Glutamatergic neuron (in vitro differentiated cells): ENCODE measurements at regions not wholly inside any gene's neighbourhood (a gene's known extent, or its start where the extent isn't known, plus 50 kb on each side); places are given as distances from the start of the nearest gene placed in this dataset.

Source experiments
- DNase-seq: peaks from one replicate; pipeline ENCODE4 v3.0.0; 2022
- H3K27ac Mint-ChIP-seq: one replicate; pipeline ENCODE4 v1.8.0; 2020; ENCODE audit warnings: mild to moderate bottlenecking, mixed read lengths, inconsistent platforms; ENCODE audit not compliant: unreplicated experiment
- H3K27me3 Mint-ChIP-seq: one replicate; pipeline ENCODE4 v1.8.0; 2020; ENCODE audit warnings: mild to moderate bottlenecking, moderate library complexity, mixed read lengths, inconsistent platforms; ENCODE audit not compliant: unreplicated experiment
- H3K36me3 Mint-ChIP-seq: one replicate; pipeline ENCODE4 v1.8.0; 2020; ENCODE audit warnings: mild to moderate bottlenecking, mixed read lengths, inconsistent platforms; ENCODE audit not compliant: unreplicated experiment
- H3K4me1 Mint-ChIP-seq: one replicate; pipeline ENCODE4 v1.8.0; 2020; ENCODE audit warnings: mild to moderate bottlenecking, low read depth, mixed read lengths, inconsistent platforms; ENCODE audit not compliant: unreplicated experiment
- H3K4me3 Mint-ChIP-seq: one replicate; pipeline ENCODE4 v1.8.0; 2020; ENCODE audit warnings: mild to moderate bottlenecking, mixed read lengths, inconsistent platforms; ENCODE audit not compliant: unreplicated experiment
- H3K9me3 Mint-ChIP-seq: one replicate; pipeline ENCODE4 v1.8.0; 2020; ENCODE audit warnings: mild to moderate bottlenecking, moderate library complexity, mixed read lengths, inconsistent platforms; ENCODE audit not compliant: unreplicated experiment
- TF ChIP-seq, protein P1 (sequence below): fragments of 200-600 bp; sonication (generic); IDR thresholded peaks from one replicate; pipeline ENCODE4 v1.5.0; 2021; ENCODE audit not compliant: partially characterized antibody, unreplicated experiment

DNA sequence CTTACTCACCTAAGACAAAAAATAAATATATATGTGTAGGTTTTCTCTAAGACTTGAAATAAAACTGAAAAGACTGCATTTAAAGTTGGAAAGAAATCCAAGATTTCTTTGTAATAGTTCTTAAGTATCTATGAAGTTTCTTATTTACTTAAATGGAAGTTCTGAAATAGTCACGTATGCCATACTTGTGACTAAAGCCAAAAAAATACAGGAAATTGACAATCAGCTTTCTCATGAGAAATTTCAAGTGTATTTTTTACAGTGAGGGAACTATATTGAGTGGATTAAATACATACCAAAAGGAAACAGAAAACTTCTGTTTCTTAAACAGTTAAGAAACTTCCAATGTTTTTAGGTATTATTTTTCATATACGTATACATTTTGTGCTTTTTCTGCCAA, 188.1 kb downstream of the DPY19L2 start:
- DNase-seq: no peak
- Mint-ChIP-seq H3K4me3 (no peak overlapping the region), H3K36me3 (no peaks in the 10 kb centered on the region), H3K9me3 (no peaks in the 10 kb centered on the region), H3K27me3 (no peaks in the 10 kb centered on the region), H3K27ac (no peak overlapping the region), H3K4me1 (no peaks in the 10 kb centered on the region)
- TF ChIP-seq, protein P1, sequence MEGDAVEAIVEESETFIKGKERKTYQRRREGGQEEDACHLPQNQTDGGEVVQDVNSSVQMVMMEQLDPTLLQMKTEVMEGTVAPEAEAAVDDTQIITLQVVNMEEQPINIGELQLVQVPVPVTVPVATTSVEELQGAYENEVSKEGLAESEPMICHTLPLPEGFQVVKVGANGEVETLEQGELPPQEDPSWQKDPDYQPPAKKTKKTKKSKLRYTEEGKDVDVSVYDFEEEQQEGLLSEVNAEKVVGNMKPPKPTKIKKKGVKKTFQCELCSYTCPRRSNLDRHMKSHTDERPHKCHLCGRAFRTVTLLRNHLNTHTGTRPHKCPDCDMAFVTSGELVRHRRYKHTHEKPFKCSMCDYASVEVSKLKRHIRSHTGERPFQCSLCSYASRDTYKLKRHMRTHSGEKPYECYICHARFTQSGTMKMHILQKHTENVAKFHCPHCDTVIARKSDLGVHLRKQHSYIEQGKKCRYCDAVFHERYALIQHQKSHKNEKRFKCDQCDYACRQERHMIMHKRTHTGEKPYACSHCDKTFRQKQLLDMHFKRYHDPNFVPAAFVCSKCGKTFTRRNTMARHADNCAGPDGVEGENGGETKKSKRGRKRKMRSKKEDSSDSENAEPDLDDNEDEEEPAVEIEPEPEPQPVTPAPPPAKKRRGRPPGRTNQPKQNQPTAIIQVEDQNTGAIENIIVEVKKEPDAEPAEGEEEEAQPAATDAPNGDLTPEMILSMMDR: no peak

DNA sequence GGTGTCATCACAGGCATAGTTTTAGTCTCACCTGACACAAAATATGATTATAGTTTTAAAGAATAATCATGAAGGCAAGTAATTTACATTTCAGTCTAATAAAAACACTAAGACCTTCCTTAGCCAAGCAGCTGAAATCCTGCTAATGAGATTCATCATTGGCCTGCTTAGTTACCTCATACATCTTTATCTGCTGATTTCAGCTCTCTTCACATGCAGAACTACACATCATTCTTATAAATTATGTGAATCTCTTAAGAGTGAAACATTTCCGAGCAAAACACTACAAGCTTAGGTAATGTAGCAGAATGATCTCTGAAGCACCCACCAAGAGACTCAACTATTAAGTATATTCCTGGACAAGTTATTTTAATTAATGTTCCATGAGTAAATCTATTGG, 198.1 kb downstream of the DPY19L2 start:
- H3K27me3 Mint-ChIP-seq: peaks cover 2% of the 10 kb centered on the region
- H3K9me3 Mint-ChIP-seq: no peaks in the 10 kb centered on the region
- no peaks in the 10 kb centered on the region for H3K36me3 Mint-ChIP-seq
- no peak overlapping the region for H3K27ac Mint-ChIP-seq
- no peak overlapping the region for H3K4me3 Mint-ChIP-seq
- no peak for DNase-seq
- H3K4me1 Mint-ChIP-seq: no peaks in the 10 kb centered on the region
- TF ChIP-seq, protein P1: no peak

DNA sequence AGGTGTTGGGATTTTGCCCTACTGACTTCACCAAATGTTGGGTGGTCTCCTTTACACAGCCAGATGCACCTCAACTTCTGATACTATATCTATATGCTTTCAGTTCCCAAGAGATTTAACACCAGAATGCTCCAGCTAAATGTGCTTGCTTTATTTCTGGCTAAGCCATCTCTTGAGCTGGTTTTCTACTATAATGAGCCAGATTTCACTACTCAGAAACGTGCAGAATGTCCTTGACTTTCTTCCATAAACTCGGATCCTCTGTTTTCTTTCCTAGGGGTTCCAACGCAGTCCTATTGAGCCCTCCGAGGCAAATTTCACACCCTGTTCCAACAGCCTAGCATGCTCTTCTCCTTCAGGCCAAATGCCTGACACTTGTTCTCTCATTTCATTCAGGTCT, 200.3 kb downstream of the DPY19L2 start:
- Mint-ChIP-seq H3K4me1 (no peaks in the 10 kb centered on the region), H3K27me3 (no peaks in the 10 kb centered on the region), H3K36me3 (no peaks in the 10 kb centered on the region), H3K4me3 (no peak overlapping the region), H3K27ac (no peak overlapping the region), H3K9me3 (peaks cover 2% of the 10 kb centered on the region)
- DNase-seq: no peak
- TF ChIP-seq, protein P1: no peak

DNA sequence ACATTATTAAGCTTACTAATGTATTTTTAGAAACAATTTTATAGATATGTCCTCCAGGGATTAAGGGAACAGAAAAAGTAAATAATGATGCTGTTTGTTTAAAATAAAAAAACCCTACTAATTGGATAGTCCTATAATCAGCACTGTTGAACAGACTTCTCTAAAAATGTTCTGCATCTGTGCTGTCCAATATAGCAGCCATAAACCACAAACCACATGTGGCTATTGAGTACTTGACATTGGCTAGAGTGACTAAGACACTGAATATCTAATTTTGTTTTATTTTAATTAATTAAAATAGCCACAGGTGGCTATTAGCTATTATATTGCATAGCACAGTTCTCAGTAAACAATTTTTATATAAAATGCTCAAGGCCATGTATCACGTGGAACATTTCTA, 210.4 kb downstream of the DPY19L2 start:
- Mint-ChIP-seq H3K27ac (no peak overlapping the region), H3K9me3 (no peaks in the 10 kb centered on the region), H3K4me1 (no peaks in the 10 kb centered on the region), H3K36me3 (no peaks in the 10 kb centered on the region), H3K4me3 (no peak overlapping the region), H3K27me3 (no peaks in the 10 kb centered on the region)
- no peak for DNase-seq
- TF ChIP-seq, protein P1: no peak

DNA sequence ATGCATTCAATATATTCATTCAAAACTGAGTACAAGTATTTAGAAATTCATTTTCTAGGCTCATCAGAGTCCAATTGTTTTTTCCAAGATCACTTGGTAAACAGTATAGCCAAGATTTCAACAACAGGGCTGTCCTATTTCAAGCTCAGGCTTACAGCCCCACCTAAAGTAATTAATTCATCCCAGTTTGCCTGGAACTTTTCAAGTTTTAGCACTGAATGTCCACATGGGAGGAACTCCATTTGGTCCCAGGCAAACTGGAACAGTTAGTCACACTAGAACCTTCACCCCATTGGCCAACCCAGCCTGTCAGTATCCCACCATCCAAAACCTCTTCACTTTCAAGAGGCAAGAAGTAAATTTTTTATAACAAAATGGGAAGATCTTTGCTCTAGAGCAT, 210.9 kb downstream of the DPY19L2 start:
- no peak overlapping the region for H3K27ac Mint-ChIP-seq
- no peaks in the 10 kb centered on the region for H3K9me3 Mint-ChIP-seq
- H3K27me3 Mint-ChIP-seq: no peaks in the 10 kb centered on the region
- H3K4me1 Mint-ChIP-seq: no peaks in the 10 kb centered on the region
- no peaks in the 10 kb centered on the region for H3K36me3 Mint-ChIP-seq
- H3K4me3 Mint-ChIP-seq: no peak overlapping the region
- DNase-seq: no peak
- TF ChIP-seq, protein P1: no peak
